HepG2 (cell line): ENCODE measurements at regions not wholly inside any gene's neighbourhood (a gene's known extent, or its start where the extent isn't known, plus 50 kb on each side); places are given as distances from the start of the nearest gene placed in this dataset.

Source experiments
- CHCHD3 ChIP-seq: sonication (generic); formaldehyde crosslinking; IDR thresholded peaks from 2 replicates; pipeline ENCODE4 v1.8.0; 2022; ENCODE audit warnings: mild to moderate bottlenecking, missing genetic modification reagents, moderate library complexity
- EP300 ChIP-seq, 3 experiments: sonication (generic) in 1 of 3; formaldehyde crosslinking in 1 of 3; IDR thresholded peaks; 2 replicates each; pipeline versions ENCODE4 v1.5.1 to v1.6.1; 2011 to 2020; ENCODE audit warnings: low read depth in 2 of 3, low read length in 2 of 3, borderline replicate concordance in 1 of 3, improper control_type of control experiment in 1 of 3, mild to moderate bottlenecking in 1 of 3, missing genetic modification reagents in 1 of 3, moderate library complexity in 1 of 3
- FOXJ3 ChIP-seq: sonication (generic); formaldehyde crosslinking; IDR thresholded peaks from 2 replicates; pipeline ENCODE4 v1.4.0; 2020; ENCODE audit warnings: missing genetic modification reagents, mild to moderate bottlenecking, borderline replicate concordance
- HNF1B ChIP-seq: sonication (generic); formaldehyde crosslinking; IDR thresholded peaks from 2 replicates; pipeline ENCODE4 v1.5.1; 2020; ENCODE audit warnings: mild to moderate bottlenecking, moderate library complexity, missing genetic modification reagents
- HOMEZ ChIP-seq: IDR thresholded peaks from 2 replicates; pipeline ENCODE4 v1.6.1; 2016; ENCODE audit warnings: low read depth
- KDM1A ChIP-seq: IDR thresholded peaks from 2 replicates; pipeline ENCODE4 v1.6.1; 2016; ENCODE audit warnings: missing compliant biosample characterization
- KLF16 ChIP-seq, 2 experiments: sonication (generic) in 1 of 2; formaldehyde crosslinking in 1 of 2; IDR thresholded peaks; 2 replicates each; pipeline versions ENCODE4 v1.6.1 to v1.8.0; 2016 to 2023; ENCODE audit warnings: missing genetic modification reagents in 2 of 2, missing compliant biosample characterization in 1 of 2
- KLF9 ChIP-seq: IDR thresholded peaks from 2 replicates; pipeline ENCODE4 v1.6.1; 2016; ENCODE audit warnings: low read depth
- MAZ ChIP-seq, 2 experiments: sonication (generic) in 1 of 2; formaldehyde crosslinking in 1 of 2; IDR thresholded peaks; 2 replicates each; pipeline versions ENCODE4 v1.5.0 to v1.6.1; 2012 to 2020; ENCODE audit warnings: low read depth in 2 of 2, mild to moderate bottlenecking in 2 of 2, borderline replicate concordance in 1 of 2, improper control_type of control experiment in 1 of 2, low read length in 1 of 2, missing genetic modification reagents in 1 of 2, moderate library complexity in 1 of 2
- MEIS2 ChIP-seq: sonication (generic); formaldehyde crosslinking; IDR thresholded peaks from 2 replicates; pipeline ENCODE4 v1.9.0; 2021; ENCODE audit warnings: mild to moderate bottlenecking, missing genetic modification reagents
- NFE2 ChIP-seq: sonication (generic); formaldehyde crosslinking; IDR thresholded peaks from 2 replicates; pipeline ENCODE4 v1.4.0; 2020; ENCODE audit warnings: missing genetic modification reagents
- POLR2AphosphoS5 ChIP-seq: IDR thresholded peaks from 2 replicates; pipeline ENCODE4 v1.6.1; 2012; ENCODE audit warnings: low read depth, low read length
- RAD21 ChIP-seq: fragments of 450-650 bp; formaldehyde crosslinking; IDR thresholded peaks from 2 replicates; pipeline ENCODE4 v1.5.0; 2020; ENCODE audit warnings: mild to moderate bottlenecking
- RELA ChIP-seq: sonication (generic); formaldehyde crosslinking; IDR thresholded peaks from 2 replicates; pipeline ENCODE4 v1.4.0; 2020; ENCODE audit warnings: missing genetic modification reagents
- REPIN1 ChIP-seq: sonication (generic); formaldehyde crosslinking; IDR thresholded peaks from 2 replicates; pipeline ENCODE4 v1.8.0; 2022; ENCODE audit warnings: missing genetic modification reagents, low read depth, mild to moderate bottlenecking, borderline replicate concordance
- SALL1 ChIP-seq: sonication (generic); formaldehyde crosslinking; IDR thresholded peaks from 2 replicates; pipeline ENCODE4 v1.8.0; 2022; ENCODE audit warnings: mild to moderate bottlenecking, missing genetic modification reagents
- SKI ChIP-seq: fragments of 450-650 bp; IDR thresholded peaks from one replicate; pipeline ENCODE4 v1.6.1; 2018; ENCODE audit warnings: mild to moderate bottlenecking; ENCODE audit not compliant: partially characterized antibody
- SSRP1 ChIP-seq: IDR thresholded peaks from 2 replicates; pipeline ENCODE4 v1.6.1; 2016; ENCODE audit warnings: control low read depth
- TAF1 ChIP-seq: sonication (generic); formaldehyde crosslinking; IDR thresholded peaks from 2 replicates; pipeline ENCODE4 v1.4.0; 2020; ENCODE audit warnings: missing genetic modification reagents
- TCF7L2 ChIP-seq: IDR thresholded peaks from 2 replicates; pipeline ENCODE4 v1.6.1; 2011; ENCODE audit warnings: mild to moderate bottlenecking, low read depth, low read length, moderate library complexity
- UBTF ChIP-seq: sonication (generic); formaldehyde crosslinking; IDR thresholded peaks from 2 replicates; pipeline ENCODE4 v1.4.0; 2020; ENCODE audit warnings: mild to moderate bottlenecking, missing genetic modification reagents
- ZFX ChIP-seq: sonication (generic); formaldehyde crosslinking; IDR thresholded peaks from 2 replicates; pipeline ENCODE4 v1.4.0; 2020; ENCODE audit warnings: mild to moderate bottlenecking, low read depth, missing genetic modification reagents, moderate library complexity
- ZNF292 ChIP-seq: sonication (generic); formaldehyde crosslinking; IDR thresholded peaks from 2 replicates; pipeline ENCODE4 v1.8.1; 2022; ENCODE audit warnings: mild to moderate bottlenecking, low read depth, missing genetic modification reagents, borderline replicate concordance
- ZNF354B ChIP-seq: sonication (generic); formaldehyde crosslinking; IDR thresholded peaks from 2 replicates; pipeline ENCODE4 v1.8.0; 2022; ENCODE audit warnings: mild to moderate bottlenecking, missing genetic modification reagents
- ZNF598 ChIP-seq: sonication (generic); formaldehyde crosslinking; IDR thresholded peaks from 2 replicates; pipeline ENCODE4 v1.5.1; 2020; ENCODE audit warnings: mild to moderate bottlenecking, missing genetic modification reagents, borderline replicate concordance

- TF ChIP-seq UBTF (CRISPR knock-in tag): peak; percentile 43; the same call in 1 of the 2 replicates
- TF ChIP-seq ZNF354B (CRISPR knock-in tag): no peak
- no peak for TF ChIP-seq MAZ (IDR thresholded peaks at IDR 0.05; ENCODE audit: borderline replicate concordance, low read depth, low read length)
- no peak for TF ChIP-seq MAZ (CRISPR knock-in tag; IDR thresholded peaks at IDR 0.05; ENCODE audit: low read depth)
- no peak; the same call in 1 of the 2 replicates for TF ChIP-seq KDM1A (CRISPR knock-in tag)
- TF ChIP-seq REPIN1: no peak
- TF ChIP-seq SKI: no peak
- TF ChIP-seq TCF7L2: no peak
- TF ChIP-seq KLF9 (CRISPR knock-in tag): no peak
- TF ChIP-seq EP300 (IDR thresholded peaks at IDR 0.05; ENCODE audit: low read depth in 2 of 2, low read length in 2 of 2): peak in 1 of 2 experiments; percentile 53; a peak in 2 of 4 replicates
- no peak for TF ChIP-seq EP300 (CRISPR knock-in tag; IDR thresholded peaks at IDR 0.05; ENCODE audit: borderline replicate concordance)
- TF ChIP-seq HOMEZ (CRISPR knock-in tag): no peak
- TF ChIP-seq CHCHD3 (CRISPR knock-in tag): no peak
- TF ChIP-seq FOXJ3 (CRISPR knock-in tag): no peak
- TF ChIP-seq POLR2AphosphoS5: no peak
- 0 out of 2 replicates have a peak, but pooled peaks have one; percentile 47 for TF ChIP-seq MEIS2
- peak; percentile 48; the same call in 1 of the 2 replicates for TF ChIP-seq ZFX
- TF ChIP-seq HNF1B (CRISPR knock-in tag): peak; percentile 46; the same call in 1 of the 2 replicates
- 0 out of 2 replicates have a peak, but pooled peaks have one; percentile 46 for TF ChIP-seq ZNF598 (CRISPR knock-in tag)
- TF ChIP-seq KLF16 (CRISPR knock-in tag; IDR thresholded peaks at IDR 0.05): peak in 1 of 2 experiments; percentile 23; a peak in 1 of 4 replicates
- TF ChIP-seq TAF1 (CRISPR knock-in tag): no peak
- peak; percentile 87; the same call in 1 of the 2 replicates for TF ChIP-seq ZNF292
- peak; percentile 62 for TF ChIP-seq SALL1
- TF ChIP-seq SSRP1 (CRISPR knock-in tag): no peak
- no peak for TF ChIP-seq NFE2 (CRISPR knock-in tag)
- no peak for TF ChIP-seq RELA
- TF ChIP-seq RAD21 (CRISPR knock-in tag): 0 out of 2 replicates have a peak, but pooled peaks have one; percentile 9
These were observed 86.8 kb downstream of the SEMA4F start (continued) for GRCh38 chr2:74740741-74741431.
